ENCODE measurements at regions not wholly inside any gene's neighbourhood (a gene's known extent, or its start where the extent isn't known, plus 50 kb on each side); places are given as distances from the start of the nearest gene placed in this dataset.

GRCh38 chr7:155401884-155402283 is 56.0 kb upstream of the EN2 start:
- Mint-ChIP-seq H3K9me3 (ENCODE audit: unreplicated experiment) (no peaks in the 10 kb centered on the region), H3K4me3 (ENCODE audit: unreplicated experiment) (no peak overlapping the region), H3K4me1 (ENCODE audit: low read depth, unreplicated experiment) (peaks cover 8% of the 10 kb centered on the region), H3K36me3 (ENCODE audit: insufficient read depth, unreplicated experiment) (peaks cover 6% of the 10 kb centered on the region), H3K27me3 (ENCODE audit: insufficient read depth, unreplicated experiment) (peaks cover 24% of the 10 kb centered on the region), H3K27ac (ENCODE audit: unreplicated experiment) (no peak overlapping the region)
- POLR2A ChIA-PET, result no interaction called here
- Histone ChIP-seq H3K27me3 (replicated peaks; ENCODE audit: control insufficient read depth, insufficient read depth, low read length) (no peaks in the 10 kb centered on the region; the same call in 1 of the 2 replicates), H3K9me3 (no peaks in the 10 kb centered on the region), H3K4me1 (no peaks in the 10 kb centered on the region), H3K36me3 (ENCODE audit: control insufficient read depth, insufficient read depth, low read length) (no peaks in the 10 kb centered on the region), H3K4me3 (ENCODE audit: low read depth, low read length) (no peak overlapping the region)
- no peak for TF ChIP-seq CTCF (IDR thresholded peaks at IDR 0.05; ENCODE audit: insufficient read depth in 1 of 2, low read depth in 1 of 2, low read length in 1 of 2, severe bottlenecking in 1 of 2, unreplicated experiment in 1 of 2)
- intact Hi-C loops (cut with micrococcal nuclease; ENCODE audit: unreplicated experiment), result no loop called here
- CTCF ChIA-PET, result no interaction called here
- BruUV-seq (replicated peaks), result no TSS peak
- DNase-seq, result no peak

GRCh38 chr7:155402941-155403340 is 55.0 kb upstream of the EN2 start:
- DNase-seq, result no peak
- BruUV-seq (replicated peaks), result no TSS peak
- H3K4me1 ChIP-seq, result no peaks in the 10 kb centered on the region
- CTCF ChIA-PET, result no interaction called here
- POLR2A ChIA-PET, result no interaction called here
- H3K36me3 ChIP-seq (ENCODE audit: control insufficient read depth, insufficient read depth, low read length), result no peaks in the 10 kb centered on the region
- H3K36me3 Mint-ChIP-seq (ENCODE audit: insufficient read depth, unreplicated experiment), result peaks cover 6% of the 10 kb centered on the region
- no peaks in the 10 kb centered on the region; the same call in 1 of the 2 replicates for H3K27me3 ChIP-seq (replicated peaks; ENCODE audit: control insufficient read depth, insufficient read depth, low read length)
- H3K4me3 ChIP-seq (ENCODE audit: low read depth, low read length), result no peak overlapping the region
- no peak overlapping the region for H3K4me3 Mint-ChIP-seq (ENCODE audit: unreplicated experiment)
- TF ChIP-seq CTCF (IDR thresholded peaks at IDR 0.05; ENCODE audit: insufficient read depth in 1 of 2, low read depth in 1 of 2, low read length in 1 of 2, severe bottlenecking in 1 of 2, unreplicated experiment in 1 of 2), result no peak
- no peaks in the 10 kb centered on the region for H3K9me3 ChIP-seq
- intact Hi-C loops (cut with micrococcal nuclease; ENCODE audit: unreplicated experiment), result no loop called here
- no peaks in the 10 kb centered on the region for H3K9me3 Mint-ChIP-seq (ENCODE audit: unreplicated experiment)
- H3K4me1 Mint-ChIP-seq (ENCODE audit: low read depth, unreplicated experiment), result peaks cover 8% of the 10 kb centered on the region
- no peak overlapping the region for H3K27ac Mint-ChIP-seq (ENCODE audit: unreplicated experiment)
- peaks cover 18% of the 10 kb centered on the region for H3K27me3 Mint-ChIP-seq (ENCODE audit: insufficient read depth, unreplicated experiment)

GRCh38 chr7:155404976-155405375 is 53.0 kb upstream of the EN2 start:
- CTCF ChIA-PET, result interaction anchor here (0.6 kb wide), 1 partner anchor 214 kb away, joined by 3 read pairs; no protein-coding TSS in a partner anchor

More at GRCh38 chr7:155404976-155405375, 53.0 kb upstream of the EN2 start:
- H3K27me3 Mint-ChIP-seq (ENCODE audit: insufficient read depth, unreplicated experiment), result peaks cover 16% of the 10 kb centered on the region
- no peaks in the 10 kb centered on the region for H3K36me3 ChIP-seq (ENCODE audit: control insufficient read depth, insufficient read depth, low read length)
- peaks cover 8% of the 10 kb centered on the region for H3K4me1 Mint-ChIP-seq (ENCODE audit: low read depth, unreplicated experiment)
- BruUV-seq (replicated peaks), result no TSS peak
- peaks cover 6% of the 10 kb centered on the region for H3K36me3 Mint-ChIP-seq (ENCODE audit: insufficient read depth, unreplicated experiment)
- no peak for DNase-seq
- no peak overlapping the region for H3K4me3 Mint-ChIP-seq (ENCODE audit: unreplicated experiment)
- no peaks in the 10 kb centered on the region for H3K9me3 Mint-ChIP-seq (ENCODE audit: unreplicated experiment)
- no peak overlapping the region for H3K4me3 ChIP-seq (ENCODE audit: low read depth, low read length)
- POLR2A ChIA-PET, result no interaction called here
- H3K27ac Mint-ChIP-seq (ENCODE audit: unreplicated experiment), result no peak overlapping the region
- no peaks in the 10 kb centered on the region for H3K9me3 ChIP-seq
- no peak for TF ChIP-seq CTCF (IDR thresholded peaks at IDR 0.05; ENCODE audit: insufficient read depth in 1 of 2, low read depth in 1 of 2, low read length in 1 of 2, severe bottlenecking in 1 of 2, unreplicated experiment in 1 of 2)
- H3K27me3 ChIP-seq (replicated peaks; ENCODE audit: control insufficient read depth, insufficient read depth, low read length), result no peaks in the 10 kb centered on the region; the same call in 1 of the 2 replicates
- H3K4me1 ChIP-seq, result no peaks in the 10 kb centered on the region
- intact Hi-C loops (cut with micrococcal nuclease; ENCODE audit: unreplicated experiment), result no loop called here
